HEK293 (cell line): ENCODE measurements at regions not wholly inside any gene's neighbourhood (a gene's known extent, or its start where the extent isn't known, plus 50 kb on each side); places are given as distances from the start of the nearest gene placed in this dataset.

Experiments used
- CTCF ChIA-PET: fragments of 350-600 bp; formaldehyde crosslinking; extraction: SDS; loops from one replicate; lab custom pipeline; 2021; ENCODE audit warnings: antibody characterized with exemption; lab: Yijun Ruan, JAX
- POLR2A ChIA-PET: fragments of 300-600 bp; formaldehyde crosslinking; extraction: SDS; loops from one replicate; lab custom pipeline; 2020; ENCODE audit warnings: antibody characterized with exemption, inconsistent platforms; lab: Yijun Ruan, JAX
- H3K27ac ChIP-seq: fragments of 200-500 bp; sonication (Bioruptor generic); 2 replicates; pipeline ENCODE4 v1.5.1; 2014; ENCODE audit warnings: low read depth, low read length, control low read depth, inconsistent platforms; ENCODE audit errors: extremely low read depth
- H3K36me3 ChIP-seq, 2 experiments: fragments of 200-500 bp in 1 of 2; sonication (Bioruptor generic) in 1 of 2; 1 replicate in 1 of 2; 2 replicates in 1 of 2; pipeline ENCODE4 v1.5.1; 2014 to 2017; ENCODE audit warnings: inconsistent platforms in 2 of 2, low read length in 2 of 2; ENCODE audit not compliant: control insufficient read depth in 2 of 2, insufficient read depth in 1 of 2
- H3K4me1 ChIP-seq: fragments of 200-500 bp; sonication (Bioruptor generic); 2 replicates; pipeline ENCODE4 v1.5.1; 2014; ENCODE audit warnings: mild to moderate bottlenecking, low read length, inconsistent platforms; ENCODE audit not compliant: control insufficient read depth, insufficient read depth
- H3K4me3 ChIP-seq: 2 replicates; pipeline ENCODE4 v1.5.1; 2011; ENCODE audit warnings: low read depth, mild to moderate bottlenecking, control low read depth, low read length, moderate library complexity
- H3K9me3 ChIP-seq: fragments of 200-500 bp; sonication (Bioruptor generic); 2 replicates; pipeline ENCODE4 v1.5.1; 2014; ENCODE audit warnings: low read depth, low read length, inconsistent platforms; ENCODE audit not compliant: control insufficient read depth, insufficient read depth
- BCL11B ChIP-seq: fragments of 450-650 bp; formaldehyde crosslinking; IDR thresholded peaks from 2 replicates; pipeline ENCODE4 v1.5.1; 2016; ENCODE audit warnings: low read depth, missing biosample characterization, missing genetic modification characterization
- FEZF1 ChIP-seq: fragments of 450-650 bp; formaldehyde crosslinking; IDR thresholded peaks from 2 replicates; pipeline ENCODE4 v1.5.1; 2016; ENCODE audit warnings: missing biosample characterization, missing genetic modification characterization
- HOXA7 ChIP-seq: sonication (generic); formaldehyde crosslinking; IDR thresholded peaks from 2 replicates; pipeline ENCODE4 v1.8.1; 2022; ENCODE audit warnings: missing genetic modification reagents, borderline replicate concordance
- HOXD13 ChIP-seq: sonication (generic); formaldehyde crosslinking; IDR thresholded peaks from 2 replicates; pipeline ENCODE4 v1.8.0; 2022; ENCODE audit warnings: missing genetic modification reagents, borderline replicate concordance
- SCRT2 ChIP-seq: fragments of 450-650 bp; formaldehyde crosslinking; IDR thresholded peaks from 2 replicates; pipeline ENCODE4 v1.5.1; 2016; ENCODE audit warnings: missing biosample characterization, missing genetic modification characterization
- SP7 ChIP-seq: fragments of 450-650 bp; formaldehyde crosslinking; IDR thresholded peaks from 2 replicates; pipeline ENCODE4 v1.5.1; 2016; ENCODE audit warnings: missing biosample characterization, missing genetic modification characterization
- ZEB2 ChIP-seq: fragments of 450-650 bp; formaldehyde crosslinking; IDR thresholded peaks from 2 replicates; pipeline ENCODE4 v1.5.1; 2016; ENCODE audit warnings: missing biosample characterization, missing genetic modification characterization
- ZFP37 ChIP-seq: fragments of 450-650 bp; formaldehyde crosslinking; IDR thresholded peaks from 2 replicates; pipeline ENCODE4 v1.5.1; 2016; ENCODE audit warnings: missing biosample characterization, missing genetic modification characterization
- ZNF169 ChIP-seq: fragments of 450-650 bp; formaldehyde crosslinking; IDR thresholded peaks from 2 replicates; pipeline ENCODE4 v1.5.1; 2016; ENCODE audit warnings: missing biosample characterization, missing genetic modification characterization
- ZNF2 ChIP-seq: fragments of 450-650 bp; formaldehyde crosslinking; IDR thresholded peaks from 2 replicates; pipeline ENCODE4 v1.5.1; 2016; ENCODE audit warnings: missing biosample characterization, missing genetic modification characterization
- ZNF266 ChIP-seq: fragments of 450-650 bp; formaldehyde crosslinking; IDR thresholded peaks from 2 replicates; pipeline ENCODE4 v1.5.1; 2016; ENCODE audit warnings: missing biosample characterization, missing genetic modification characterization, low read depth
- ZNF274 ChIP-seq, 2 experiments: fragments of 200-500 bp in 1 of 2; fragments of 450-650 bp in 1 of 2; sonication (Bioruptor generic) in 1 of 2; formaldehyde crosslinking in 1 of 2; IDR thresholded peaks; 2 replicates each; pipeline versions ENCODE4 v1.5.1 to v1.6.1; 2014 to 2016; ENCODE audit warnings: borderline replicate concordance in 1 of 2, inconsistent platforms in 1 of 2, low read length in 1 of 2, missing biosample characterization in 1 of 2, missing genetic modification characterization in 1 of 2
- ZNF426 ChIP-seq: fragments of 450-650 bp; formaldehyde crosslinking; IDR thresholded peaks from 2 replicates; pipeline ENCODE4 v1.5.1; 2017; ENCODE audit warnings: missing biosample characterization, missing genetic modification characterization, mild to moderate bottlenecking, inconsistent platforms, moderate library complexity
- ZNF473 ChIP-seq: fragments of 450-650 bp; formaldehyde crosslinking; IDR thresholded peaks from 2 replicates; pipeline ENCODE4 v1.5.1; 2017; ENCODE audit warnings: missing biosample characterization, missing genetic modification characterization
- ZNF549 ChIP-seq: fragments of 450-650 bp; IDR thresholded peaks from 2 replicates; pipeline ENCODE4 v1.5.1; 2018; ENCODE audit warnings: missing biosample characterization, missing genetic modification characterization, mild to moderate bottlenecking, inconsistent platforms, moderate library complexity
- TF ChIP-seq, protein P1 (sequence below): fragments of 450-650 bp; formaldehyde crosslinking; IDR thresholded peaks from 2 replicates; pipeline ENCODE4 v1.5.1; 2017; ENCODE audit warnings: missing biosample characterization, missing genetic modification characterization
- TF ChIP-seq, protein P2 (sequence below): fragments of 450-650 bp; formaldehyde crosslinking; IDR thresholded peaks from 2 replicates; pipeline ENCODE4 v1.5.1; 2017; ENCODE audit warnings: missing biosample characterization, missing genetic modification characterization

DNA sequence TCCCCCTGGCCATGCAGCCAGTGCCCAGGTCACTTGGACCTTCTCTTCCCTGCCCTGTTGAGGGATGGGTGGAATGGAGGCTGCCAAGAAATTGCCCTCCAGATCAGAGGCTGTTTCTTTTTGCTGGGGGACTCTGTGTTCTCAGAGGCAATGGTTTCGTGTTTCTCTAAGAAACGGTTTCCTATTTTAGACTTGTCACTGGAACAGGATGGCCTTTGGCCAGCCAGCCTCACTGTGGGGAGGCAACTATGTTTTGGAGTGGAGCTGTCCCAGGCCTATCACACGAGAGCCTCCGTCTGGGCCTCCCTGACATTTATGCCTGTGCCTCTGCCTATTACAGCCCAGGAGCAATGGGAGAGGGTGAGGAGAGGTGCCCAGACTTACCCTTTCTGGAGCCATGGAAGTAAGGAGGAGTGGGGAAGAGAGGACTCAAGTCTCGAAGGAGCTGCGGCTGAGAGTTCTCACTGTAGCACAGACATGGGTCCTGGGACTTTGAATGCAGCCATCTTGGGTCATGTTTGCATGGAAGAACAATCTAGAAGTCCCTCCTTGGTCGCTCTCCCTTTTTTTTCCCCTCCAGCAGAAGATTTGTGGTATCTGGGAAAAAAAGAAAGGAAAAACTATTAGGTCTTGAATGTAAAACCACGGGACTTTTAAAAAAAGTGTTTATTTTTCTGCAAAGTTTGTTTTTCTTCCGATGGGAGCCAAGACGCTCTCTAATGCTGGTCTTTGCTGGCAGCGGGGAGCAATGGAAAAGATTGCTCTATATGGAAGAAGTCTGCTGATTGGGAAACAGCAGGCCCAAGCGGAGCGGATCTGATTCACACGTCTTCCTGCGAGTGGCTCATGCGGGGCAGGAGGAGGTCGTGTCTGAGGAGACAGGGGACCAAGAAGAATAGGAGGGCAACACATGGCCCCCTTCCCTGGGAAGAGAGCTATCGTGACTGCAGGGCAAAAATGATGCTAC lies 219.2 kb downstream of the FOXD2 start:
- CTCF ChIA-PET, result no interaction called here
- H3K27ac ChIP-seq, result no peak overlapping the region
- POLR2A ChIA-PET, result no interaction called here

DNA sequence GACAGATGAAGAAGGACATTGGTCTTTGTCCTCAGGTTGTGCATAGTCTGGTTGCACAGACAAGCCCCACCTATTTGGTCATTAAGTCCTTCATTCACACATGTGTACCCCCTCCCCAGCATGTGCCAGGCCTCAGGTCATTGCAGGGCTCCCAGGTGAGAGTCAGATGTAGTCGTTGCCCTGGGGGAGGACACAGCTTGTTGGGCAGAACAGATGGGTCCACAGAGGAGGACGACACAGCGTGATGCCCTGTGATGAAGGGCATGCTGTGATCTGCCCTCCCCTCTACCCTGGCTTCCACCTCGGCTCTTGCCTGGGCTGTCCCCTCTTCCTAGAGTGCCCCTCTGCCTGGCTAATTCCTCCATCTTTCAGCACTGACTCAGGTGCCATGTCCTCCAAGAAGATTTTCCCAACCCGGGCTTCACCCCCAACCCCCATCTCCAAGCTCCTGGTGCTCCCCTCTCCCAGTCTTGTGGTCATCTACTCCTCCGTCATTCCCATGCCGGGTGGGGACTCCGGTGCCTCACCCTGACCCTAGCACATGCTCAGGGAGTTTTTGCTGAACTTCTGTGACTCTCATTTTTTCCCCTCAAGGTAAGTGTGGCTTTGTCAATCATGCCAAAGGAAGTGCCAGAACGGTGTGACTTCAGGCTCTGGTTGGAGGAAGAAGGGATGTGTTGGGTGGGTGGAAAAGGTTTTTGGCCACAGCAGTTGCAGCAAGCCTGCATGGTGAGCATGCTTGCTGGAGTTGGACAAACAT lies 220.5 kb downstream of the FOXD2 start:
- no peaks in the 10 kb centered on the region for H3K4me1 ChIP-seq
- ChIA-PET POLR2A (no interaction called here), CTCF (interaction anchor here (0.6 kb wide), 1 partner anchor 61 kb away, joined by 3 read pairs; no protein-coding TSS in a partner anchor)
- TF ChIP-seq ZNF473 (no peak), HOXA7 (CRISPR knock-in tag) (no peak), ZNF2 (tag by site-specific recombination) (no peak), SP7 (tag by site-specific recombination) (no peak), BCL11B (tag by site-specific recombination) (no peak), FEZF1 (tag by site-specific recombination) (no peak), HOXD13 (no peak), ZNF426 (tag by site-specific recombination) (no peak), ZNF169 (no peak), ZNF266 (tag by site-specific recombination) (no peak), ZFP37 (tag by site-specific recombination) (no peak), ZNF549 (no peak)
- TF ChIP-seq, protein P1, sequence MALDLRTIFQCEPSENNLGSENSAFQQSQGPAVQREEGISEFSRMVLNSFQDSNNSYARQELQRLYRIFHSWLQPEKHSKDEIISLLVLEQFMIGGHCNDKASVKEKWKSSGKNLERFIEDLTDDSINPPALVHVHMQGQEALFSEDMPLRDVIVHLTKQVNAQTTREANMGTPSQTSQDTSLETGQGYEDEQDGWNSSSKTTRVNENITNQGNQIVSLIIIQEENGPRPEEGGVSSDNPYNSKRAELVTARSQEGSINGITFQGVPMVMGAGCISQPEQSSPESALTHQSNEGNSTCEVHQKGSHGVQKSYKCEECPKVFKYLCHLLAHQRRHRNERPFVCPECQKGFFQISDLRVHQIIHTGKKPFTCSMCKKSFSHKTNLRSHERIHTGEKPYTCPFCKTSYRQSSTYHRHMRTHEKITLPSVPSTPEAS (tag by site-specific recombination), result no peak
- no peaks in the 10 kb centered on the region for H3K36me3 ChIP-seq
- no peak overlapping the region for H3K4me3 ChIP-seq
- no peaks in the 10 kb centered on the region for H3K9me3 ChIP-seq
- H3K27ac ChIP-seq, result no peak overlapping the region

More for the DNA sequence above, 219.2 kb downstream of the FOXD2 start:
- no peaks in the 10 kb centered on the region for H3K4me1 ChIP-seq
- H3K36me3 ChIP-seq, result no peaks in the 10 kb centered on the region
- TF ChIP-seq ZNF274 (IDR thresholded peaks at IDR 0.05; ENCODE audit: low read length) (no peak), ZNF274 (tag by site-specific recombination; IDR thresholded peaks at IDR 0.05; ENCODE audit: borderline replicate concordance) (peak; percentile 58; the same call in 1 of the 2 replicates), HOXA7 (CRISPR knock-in tag) (no peak), ZEB2 (no peak), SCRT2 (tag by site-specific recombination) (no peak)
- TF ChIP-seq, protein P2, sequence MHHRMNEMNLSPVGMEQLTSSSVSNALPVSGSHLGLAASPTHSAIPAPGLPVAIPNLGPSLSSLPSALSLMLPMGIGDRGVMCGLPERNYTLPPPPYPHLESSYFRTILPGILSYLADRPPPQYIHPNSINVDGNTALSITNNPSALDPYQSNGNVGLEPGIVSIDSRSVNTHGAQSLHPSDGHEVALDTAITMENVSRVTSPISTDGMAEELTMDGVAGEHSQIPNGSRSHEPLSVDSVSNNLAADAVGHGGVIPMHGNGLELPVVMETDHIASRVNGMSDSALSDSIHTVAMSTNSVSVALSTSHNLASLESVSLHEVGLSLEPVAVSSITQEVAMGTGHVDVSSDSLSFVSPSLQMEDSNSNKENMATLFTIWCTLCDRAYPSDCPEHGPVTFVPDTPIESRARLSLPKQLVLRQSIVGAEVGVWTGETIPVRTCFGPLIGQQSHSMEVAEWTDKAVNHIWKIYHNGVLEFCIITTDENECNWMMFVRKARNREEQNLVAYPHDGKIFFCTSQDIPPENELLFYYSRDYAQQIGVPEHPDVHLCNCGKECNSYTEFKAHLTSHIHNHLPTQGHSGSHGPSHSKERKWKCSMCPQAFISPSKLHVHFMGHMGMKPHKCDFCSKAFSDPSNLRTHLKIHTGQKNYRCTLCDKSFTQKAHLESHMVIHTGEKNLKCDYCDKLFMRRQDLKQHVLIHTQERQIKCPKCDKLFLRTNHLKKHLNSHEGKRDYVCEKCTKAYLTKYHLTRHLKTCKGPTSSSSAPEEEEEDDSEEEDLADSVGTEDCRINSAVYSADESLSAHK (tag by site-specific recombination), result peak; percentile 61; the same call in 1 of the 2 replicates
- no peak overlapping the region for H3K4me3 ChIP-seq
- H3K9me3 ChIP-seq, result no peaks in the 10 kb centered on the region
